Type B pancreatic cell (in vitro differentiated cells): ENCODE measurements at regions not wholly inside any gene's neighbourhood (a gene's known extent, or its start where the extent isn't known, plus 50 kb on each side); places are given as distances from the start of the nearest gene placed in this dataset.
"Not testable (repeated sequence)": the region's sequence is repeated elsewhere in the genome, so short reads cannot be mapped to it uniquely, and the experiment has no call there.

Experiments
- DNase-seq: peaks from one replicate; pipeline ENCODE4 v3.0.0; 2021; ENCODE audit warnings: mixed read lengths; ENCODE audit not compliant: unreplicated experiment; ENCODE audit errors: extremely low spot score
- H3K27ac Mint-ChIP-seq: 2 replicates; pipeline ENCODE4 v1.8.0; 2021; ENCODE audit warnings: mild to moderate bottlenecking, mixed read lengths
- H3K27me3 Mint-ChIP-seq: 2 replicates; pipeline ENCODE4 v1.8.0; 2021; ENCODE audit warnings: mixed read lengths
- H3K36me3 Mint-ChIP-seq: 2 replicates; pipeline ENCODE4 v1.8.0; 2021; ENCODE audit warnings: mixed read lengths
- H3K4me1 Mint-ChIP-seq: one replicate; pipeline ENCODE4 v1.8.0; 2021; ENCODE audit warnings: mixed read lengths; ENCODE audit not compliant: unreplicated experiment
- H3K4me3 Mint-ChIP-seq: 2 replicates; pipeline ENCODE4 v1.8.0; 2021; ENCODE audit warnings: mild to moderate bottlenecking, mixed read lengths
- H3K9me3 Mint-ChIP-seq: 2 replicates; pipeline ENCODE4 v1.8.0; 2021; ENCODE audit warnings: mixed read lengths
- TF ChIP-seq, protein P1 (sequence below): fragments of 200-600 bp; sonication (generic); conservative IDR thresholded peaks from 2 replicates; pipeline ENCODE4 v1.5.0; 2021; ENCODE audit warnings: antibody characterized with exemption, mild to moderate bottlenecking

DNA sequence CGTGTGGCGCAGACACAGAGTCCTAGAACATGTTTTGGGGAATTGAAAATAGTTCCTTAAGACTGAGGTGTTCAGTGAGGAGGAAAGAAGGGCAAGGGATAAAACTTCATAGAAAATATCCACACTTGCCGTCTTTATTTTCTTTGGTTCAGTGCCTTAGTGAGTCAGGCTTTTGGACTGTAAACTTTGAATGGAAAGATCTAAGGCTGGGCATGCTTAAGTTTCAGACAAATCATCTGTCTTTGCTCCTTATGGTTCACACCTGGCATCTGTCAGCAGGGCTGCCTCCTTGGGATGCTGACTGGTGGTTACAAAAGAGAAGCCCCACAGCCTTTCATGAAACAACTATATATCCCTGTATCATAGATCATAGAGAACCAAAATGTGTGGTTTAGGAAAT lies 136.3 kb upstream of the PRICKLE1 start:
- Mint-ChIP-seq H3K36me3 (no peaks in the 10 kb centered on the region), H3K4me1 (peaks cover 6% of the 10 kb centered on the region), H3K4me3 (no peak overlapping the region), H3K27ac (no peak overlapping the region), H3K27me3 (no peaks in the 10 kb centered on the region), H3K9me3 (peaks cover 15% of the 10 kb centered on the region)
- TF ChIP-seq, protein P1, sequence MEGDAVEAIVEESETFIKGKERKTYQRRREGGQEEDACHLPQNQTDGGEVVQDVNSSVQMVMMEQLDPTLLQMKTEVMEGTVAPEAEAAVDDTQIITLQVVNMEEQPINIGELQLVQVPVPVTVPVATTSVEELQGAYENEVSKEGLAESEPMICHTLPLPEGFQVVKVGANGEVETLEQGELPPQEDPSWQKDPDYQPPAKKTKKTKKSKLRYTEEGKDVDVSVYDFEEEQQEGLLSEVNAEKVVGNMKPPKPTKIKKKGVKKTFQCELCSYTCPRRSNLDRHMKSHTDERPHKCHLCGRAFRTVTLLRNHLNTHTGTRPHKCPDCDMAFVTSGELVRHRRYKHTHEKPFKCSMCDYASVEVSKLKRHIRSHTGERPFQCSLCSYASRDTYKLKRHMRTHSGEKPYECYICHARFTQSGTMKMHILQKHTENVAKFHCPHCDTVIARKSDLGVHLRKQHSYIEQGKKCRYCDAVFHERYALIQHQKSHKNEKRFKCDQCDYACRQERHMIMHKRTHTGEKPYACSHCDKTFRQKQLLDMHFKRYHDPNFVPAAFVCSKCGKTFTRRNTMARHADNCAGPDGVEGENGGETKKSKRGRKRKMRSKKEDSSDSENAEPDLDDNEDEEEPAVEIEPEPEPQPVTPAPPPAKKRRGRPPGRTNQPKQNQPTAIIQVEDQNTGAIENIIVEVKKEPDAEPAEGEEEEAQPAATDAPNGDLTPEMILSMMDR = no peak
- no peak for DNase-seq

DNA sequence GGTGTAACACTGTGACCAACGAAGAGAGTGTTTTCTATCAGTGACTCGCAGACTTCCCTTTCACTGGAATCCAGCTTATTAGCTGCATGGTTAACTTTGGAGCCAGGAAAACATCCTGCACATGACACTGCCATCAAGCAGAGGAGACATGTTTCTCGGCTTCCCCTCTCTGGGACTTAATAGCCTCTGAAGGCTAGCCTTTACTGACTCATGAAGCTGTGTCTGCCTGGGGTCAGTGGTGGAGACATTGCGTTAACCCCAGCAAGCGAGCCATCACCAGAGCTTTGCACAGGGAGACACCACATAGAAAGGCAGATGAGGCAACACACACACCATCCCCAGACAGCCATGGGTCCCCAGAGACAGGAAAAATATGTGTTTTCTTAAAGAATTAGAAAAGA lies 126.9 kb upstream of the PRICKLE1 start:
- H3K4me1 Mint-ChIP-seq = no peaks in the 10 kb centered on the region

DNA sequence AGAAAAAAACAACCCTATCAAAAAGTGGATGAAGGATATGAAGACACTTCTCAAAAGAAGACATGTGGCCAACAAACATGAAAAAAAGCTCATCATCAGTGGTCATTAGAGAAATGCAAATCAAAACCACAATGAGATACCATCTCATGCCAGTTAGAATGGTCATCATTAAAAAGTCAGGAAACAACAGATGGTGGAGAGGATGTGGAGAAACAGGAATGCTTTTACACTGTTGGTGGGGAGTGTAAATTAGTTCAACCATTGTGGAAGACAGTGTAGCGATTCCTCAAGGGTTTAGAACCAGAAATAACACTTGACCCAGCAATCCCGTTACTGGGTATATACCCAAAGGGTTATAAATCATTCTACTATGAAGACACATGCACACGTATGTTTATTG lies 124.0 kb upstream of the PRICKLE1 start:
- H3K36me3 Mint-ChIP-seq, H3K4me3 Mint-ChIP-seq, H3K4me1 Mint-ChIP-seq, H3K27me3 Mint-ChIP-seq, DNase-seq, H3K27ac Mint-ChIP-seq: not testable (repeated sequence)
- peaks cover 21% of the 10 kb centered on the region for H3K9me3 Mint-ChIP-seq

More for the DNA sequence above, 126.9 kb upstream of the PRICKLE1 start:
- no peak for DNase-seq
- no peak overlapping the region for H3K4me3 Mint-ChIP-seq
- no peak overlapping the region for H3K27ac Mint-ChIP-seq
- H3K9me3 Mint-ChIP-seq = peaks cover 8% of the 10 kb centered on the region
- H3K36me3 Mint-ChIP-seq = peaks cover 4% of the 10 kb centered on the region
- TF ChIP-seq, protein P1 = no peak
- no peaks in the 10 kb centered on the region for H3K27me3 Mint-ChIP-seq

DNA sequence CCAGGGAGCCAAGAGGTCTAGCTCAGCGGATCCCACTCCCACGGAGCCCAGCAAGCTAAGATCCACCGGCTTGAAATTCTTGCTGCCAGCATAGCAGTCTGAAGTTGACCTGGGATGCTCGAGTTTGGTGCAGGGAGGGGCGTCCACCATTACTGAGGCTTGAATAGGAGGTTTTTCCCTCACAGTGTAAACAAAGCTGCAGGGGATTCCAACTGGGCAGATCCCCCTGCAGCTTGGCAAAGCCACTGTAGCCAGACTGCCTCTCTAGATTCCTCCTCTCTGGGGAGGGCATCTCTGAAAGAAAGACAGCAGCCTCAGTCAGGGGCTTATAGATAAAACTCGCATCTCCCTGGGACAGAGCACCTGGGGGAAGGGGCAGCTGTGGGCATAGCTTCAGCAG lies 118.8 kb upstream of the PRICKLE1 start:
- not testable (repeated sequence) for H3K36me3 Mint-ChIP-seq, H3K27me3 Mint-ChIP-seq, H3K4me1 Mint-ChIP-seq, H3K4me3 Mint-ChIP-seq, DNase-seq, H3K27ac Mint-ChIP-seq
- H3K9me3 Mint-ChIP-seq = peaks cover 21% of the 10 kb centered on the region

DNA sequence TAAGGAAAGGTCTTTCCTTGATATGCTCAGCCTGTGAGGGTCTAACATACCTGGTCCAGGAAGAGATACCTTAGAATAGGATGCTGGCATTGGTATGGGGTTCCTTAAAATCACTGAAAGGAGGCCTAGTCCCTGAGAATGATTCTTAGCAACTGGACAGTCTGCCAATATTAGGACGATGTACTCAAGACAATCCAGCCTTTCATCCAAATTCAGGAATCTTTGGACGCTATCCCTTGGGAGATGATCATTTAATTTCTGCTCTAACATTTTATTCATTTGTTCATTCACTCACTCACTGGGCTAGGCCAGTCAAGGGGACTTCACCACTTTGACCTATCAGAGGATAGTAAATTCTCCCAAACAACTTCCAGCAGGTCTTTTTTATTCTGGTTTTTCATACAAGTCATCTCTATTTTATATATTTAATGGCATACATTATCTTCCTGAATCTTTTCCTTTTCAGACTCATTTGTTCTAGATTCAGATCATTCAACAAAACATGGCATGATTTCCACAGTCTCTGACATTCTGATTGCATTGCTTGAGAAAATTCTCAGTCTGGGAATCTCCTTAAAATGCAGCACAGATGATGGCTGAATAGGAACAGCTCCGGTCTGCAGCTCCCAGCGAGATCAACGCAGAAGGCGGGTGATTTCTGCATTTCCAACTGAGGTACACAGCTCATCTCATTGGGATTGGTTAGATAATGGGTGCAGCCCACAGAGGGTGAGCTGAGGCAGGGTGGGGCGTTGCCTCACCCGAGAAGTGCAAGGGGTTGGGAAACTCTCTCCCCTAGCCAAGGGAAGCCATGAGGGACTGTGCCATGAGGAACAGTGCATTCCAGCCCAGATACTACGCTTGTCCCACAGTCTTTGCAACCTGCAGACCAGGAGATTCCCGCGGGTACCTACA lies 118.0 kb upstream of the PRICKLE1 start:
- DNase-seq = no peak
- Mint-ChIP-seq H3K27me3 (no peaks in the 10 kb centered on the region), H3K9me3 (peaks cover 21% of the 10 kb centered on the region), H3K4me3 (no peak overlapping the region), H3K27ac (no peak overlapping the region), H3K36me3 (no peaks in the 10 kb centered on the region), H3K4me1 (no peaks in the 10 kb centered on the region)
- TF ChIP-seq, protein P1 = no peak

DNA sequence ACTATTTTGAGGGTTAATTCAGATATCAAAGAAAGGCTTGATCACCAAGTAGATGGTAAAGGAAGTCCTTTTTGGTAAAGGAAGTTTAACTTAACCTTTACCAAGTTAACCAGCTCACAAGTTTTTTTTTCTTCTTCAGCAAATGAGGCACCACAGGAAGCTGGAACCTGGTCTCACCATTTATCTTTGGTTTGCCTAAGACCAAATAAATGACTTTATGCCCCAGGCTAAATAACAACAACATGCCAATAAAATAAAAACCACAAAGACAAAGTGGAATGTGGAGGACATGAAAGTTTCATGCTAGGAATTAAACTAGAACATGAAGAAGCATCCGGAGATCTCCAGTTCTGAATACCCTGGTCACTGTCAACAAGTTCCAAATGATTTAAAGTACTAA lies 116.8 kb upstream of the PRICKLE1 start:
- Mint-ChIP-seq H3K9me3 (peaks cover 12% of the 10 kb centered on the region), H3K27ac (no peak overlapping the region), H3K4me1 (no peaks in the 10 kb centered on the region), H3K27me3 (no peaks in the 10 kb centered on the region), H3K36me3 (no peaks in the 10 kb centered on the region), H3K4me3 (no peak overlapping the region)
- no peak for DNase-seq
- TF ChIP-seq, protein P1 = no peak
